Activated CD4-positive, CD25-positive, alpha-beta regulatory T cell treated with anti-CD3 and anti-CD28 coated beads, Interleukin-2, amount 50 U/mL, for 72 hours (primary cell): ENCODE measurements at regions not wholly inside any gene's neighbourhood (a gene's known extent, or its start where the extent isn't known, plus 50 kb on each side); places are given as distances from the start of the nearest gene placed in this dataset.

ENCODE experiments used
- DNase-seq: peaks from one replicate; pipeline ENCODE4 v3.0.0; 2021

GRCh38 chr12:91418221-91419090 lies 235.8 kb upstream of the DCN start:
- DNase-seq: no peak

- DNase-seq: no peak
Observed at GRCh38 chr12:91417650-91418049, 235.0 kb upstream of the DCN start.

- no peak for DNase-seq
Observed at GRCh38 chr12:91414636-91415035, 232.0 kb upstream of the DCN start.

DNA sequence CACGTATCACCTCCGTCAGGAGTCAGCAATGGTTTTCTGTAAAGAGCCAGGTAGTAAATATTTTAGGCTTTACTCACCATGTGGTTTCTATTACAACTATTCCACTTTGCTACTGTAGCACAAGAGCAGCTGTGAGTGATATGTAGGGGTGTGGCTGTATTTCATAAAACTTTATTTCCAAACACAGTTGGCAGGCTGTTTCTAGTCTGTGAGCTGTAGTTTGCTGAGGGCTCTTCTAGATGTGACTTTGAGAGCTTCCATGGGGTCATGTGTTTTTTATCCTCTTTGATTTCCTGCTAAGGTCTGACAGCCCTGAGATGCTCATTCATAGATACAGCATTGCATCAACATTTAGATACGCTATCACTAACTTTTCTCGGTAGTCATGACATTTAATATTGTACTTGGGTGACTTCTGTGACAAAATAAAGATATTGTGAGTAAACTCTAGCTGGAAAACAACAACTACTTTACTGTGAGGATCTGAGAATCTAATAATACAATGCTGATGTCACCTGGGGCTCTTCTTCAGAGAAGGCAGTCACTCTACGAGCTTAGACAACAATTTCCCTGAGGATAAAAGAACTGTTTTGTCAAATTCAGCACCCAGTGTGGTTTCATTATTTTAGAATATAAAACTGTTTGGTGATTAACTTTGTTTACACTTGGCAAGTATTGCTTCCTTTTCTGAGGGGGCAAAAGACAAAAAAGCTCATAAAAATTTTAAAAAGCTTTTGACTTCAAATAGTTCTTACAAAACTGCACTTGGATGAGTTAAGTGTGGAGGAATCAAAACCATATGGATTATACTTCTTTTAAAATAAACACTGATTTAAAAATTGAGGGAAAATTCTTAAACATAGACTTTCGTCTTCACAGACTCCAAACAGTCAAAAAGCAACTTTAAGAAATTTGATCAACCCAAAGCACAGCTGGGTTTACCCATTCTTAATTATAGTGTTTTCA lies 231.2 kb upstream of the DCN start:
- DNase-seq: no peak

DNA sequence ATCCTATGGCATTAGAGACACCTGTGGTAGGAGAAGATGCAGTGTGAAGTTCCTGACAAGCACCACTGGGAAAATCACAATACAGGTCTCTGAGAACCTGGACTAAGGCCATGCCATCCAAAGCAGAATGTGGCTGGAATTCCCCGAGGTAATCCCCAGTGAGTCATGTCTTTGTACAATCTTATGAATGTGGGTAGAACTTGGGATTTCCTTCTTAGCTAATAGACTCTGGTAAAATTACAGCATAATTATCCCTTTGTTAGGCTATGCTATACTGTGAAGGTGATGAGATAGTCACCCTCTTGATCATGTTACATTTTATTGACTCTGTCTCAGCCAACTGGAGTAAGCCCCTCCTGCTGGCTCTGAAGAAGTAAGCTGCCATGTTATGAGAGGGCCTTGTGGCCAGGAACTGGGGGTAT lies 224.3 kb upstream of the DCN start:
- DNase-seq: no peak

DNA sequence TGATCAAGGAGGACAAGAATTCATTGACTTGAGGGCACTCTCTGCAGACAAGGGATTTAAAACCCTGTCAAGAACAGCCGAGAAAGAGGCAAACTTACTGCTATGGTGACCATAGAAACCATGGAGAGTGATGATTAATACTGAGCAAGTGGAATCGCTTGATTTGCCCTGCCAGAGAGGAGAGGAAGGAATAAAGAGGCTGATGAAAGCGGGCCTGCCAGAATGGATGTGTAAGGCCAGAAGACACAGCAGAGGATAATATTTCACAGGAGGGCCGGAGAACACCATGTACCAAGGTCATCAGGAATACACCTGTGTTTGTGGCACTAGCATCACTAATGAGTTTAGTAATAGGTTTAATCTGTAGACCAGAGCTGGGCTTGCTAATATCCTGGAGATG lies 221.8 kb upstream of the DCN start:
- DNase-seq: no peak

- no peak for DNase-seq
Observed at GRCh38 chr12:91401190-91401589, 218.6 kb upstream of the DCN start.

- no peak for DNase-seq
Observed at GRCh38 chr12:91400271-91400670, 217.7 kb upstream of the DCN start.

GRCh38 chr12:91397866-91398532 lies 215.4 kb upstream of the DCN start:
- DNase-seq: no peak

DNA sequence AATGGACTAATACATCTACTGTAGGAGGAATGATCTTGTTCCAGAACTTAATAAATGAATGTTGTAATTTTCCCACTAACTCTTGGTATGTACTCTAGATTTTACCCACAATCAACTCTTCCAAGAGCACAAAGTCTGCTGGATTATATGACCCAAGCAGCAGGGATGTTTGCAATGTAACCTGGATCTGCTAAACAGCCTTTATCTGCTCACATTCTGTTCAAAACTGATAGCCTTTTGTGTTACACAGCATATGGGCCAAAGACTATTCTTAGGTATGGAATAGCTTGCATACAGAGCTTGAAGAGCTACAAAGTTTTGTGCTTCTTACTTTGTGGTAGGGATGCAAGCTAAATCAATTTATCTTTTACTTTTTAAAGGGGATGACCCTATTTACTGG lies 213.7 kb upstream of the DCN start:
- no peak for DNase-seq

DNA sequence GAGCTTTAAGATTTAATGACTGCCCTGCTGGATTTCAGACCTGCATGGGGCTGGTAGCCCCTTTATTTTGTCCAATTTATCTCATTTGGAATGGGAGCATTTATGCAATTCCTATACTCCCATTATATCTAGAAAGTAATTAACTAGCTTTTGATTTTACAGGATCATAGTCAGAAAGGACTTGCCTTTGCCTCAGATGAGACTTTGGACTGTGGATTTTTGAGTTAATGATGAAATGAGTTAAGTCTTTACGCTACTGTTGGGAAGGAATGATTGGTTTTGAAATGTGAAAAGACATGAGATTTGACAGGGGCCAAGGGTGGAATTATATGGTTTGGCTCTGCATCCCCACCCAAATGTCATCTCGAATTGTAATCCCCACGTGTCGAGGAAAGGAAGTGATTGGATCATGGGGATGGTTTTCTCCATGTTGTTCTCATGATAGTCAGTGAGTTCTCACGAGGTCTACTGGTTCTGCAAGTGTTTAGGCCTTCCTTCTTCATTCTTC lies 213.1 kb upstream of the DCN start:
- no peak for DNase-seq

- DNase-seq: no peak
Observed at GRCh38 chr12:91394903-91395302, 212.3 kb upstream of the DCN start.

- DNase-seq: no peak
Observed at GRCh38 chr12:91388573-91388972, 206.0 kb upstream of the DCN start.

DNA sequence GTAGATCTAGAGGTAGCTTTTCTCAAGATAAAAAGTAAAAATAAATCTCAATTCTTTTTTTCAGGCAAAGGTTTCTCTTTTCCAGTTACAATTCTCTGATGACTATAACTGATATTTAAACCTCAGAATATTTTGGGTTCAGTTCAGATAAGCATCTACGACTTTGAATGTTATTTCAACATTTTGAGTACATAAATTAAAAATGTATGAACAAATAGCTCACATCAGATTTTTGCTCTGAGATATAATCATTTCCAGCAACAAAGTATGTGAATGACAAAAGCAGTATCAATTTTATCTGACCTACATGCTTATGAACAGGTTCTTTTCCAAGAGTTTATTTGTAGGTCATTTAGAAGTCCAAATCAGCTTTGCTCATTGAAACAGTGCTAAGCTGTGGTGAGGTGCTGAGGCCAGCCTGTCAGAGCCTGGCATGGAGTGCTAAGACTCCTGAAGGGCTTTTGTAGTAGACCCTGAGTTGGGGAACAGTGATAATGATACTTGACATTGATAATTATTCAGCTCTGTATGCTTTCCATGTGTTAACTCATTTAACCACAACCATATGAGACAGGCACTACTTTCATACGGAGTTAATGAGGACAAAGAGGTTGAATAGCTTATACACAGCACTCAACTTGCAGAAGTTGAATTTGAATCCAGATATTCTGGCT lies 205.0 kb upstream of the DCN start:
- no peak for DNase-seq

DNA sequence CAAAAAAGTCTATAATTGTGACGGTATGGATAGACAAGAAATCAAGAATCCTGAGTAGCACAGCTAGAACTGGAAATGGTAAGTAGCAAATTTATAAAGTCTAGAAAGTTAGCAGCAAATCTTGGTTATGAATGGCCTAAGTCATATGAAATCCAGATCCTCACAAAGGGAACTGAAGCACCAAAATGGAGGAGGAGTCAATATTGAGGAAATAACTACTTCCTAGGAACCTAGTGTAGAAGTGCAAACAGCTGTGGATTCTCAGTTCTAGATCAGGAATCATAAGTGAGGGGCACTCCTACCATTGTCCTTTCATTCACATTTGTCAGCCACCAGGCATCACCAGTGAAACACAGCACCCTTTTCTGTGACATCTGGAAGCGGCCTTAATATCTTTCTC lies 202.2 kb upstream of the DCN start:
- no peak for DNase-seq

GRCh38 chr12:91384366-91384765 lies 201.7 kb upstream of the DCN start:
- DNase-seq: no peak

GRCh38 chr12:91383099-91383498 lies 200.5 kb upstream of the DCN start:
- DNase-seq: no peak

DNA sequence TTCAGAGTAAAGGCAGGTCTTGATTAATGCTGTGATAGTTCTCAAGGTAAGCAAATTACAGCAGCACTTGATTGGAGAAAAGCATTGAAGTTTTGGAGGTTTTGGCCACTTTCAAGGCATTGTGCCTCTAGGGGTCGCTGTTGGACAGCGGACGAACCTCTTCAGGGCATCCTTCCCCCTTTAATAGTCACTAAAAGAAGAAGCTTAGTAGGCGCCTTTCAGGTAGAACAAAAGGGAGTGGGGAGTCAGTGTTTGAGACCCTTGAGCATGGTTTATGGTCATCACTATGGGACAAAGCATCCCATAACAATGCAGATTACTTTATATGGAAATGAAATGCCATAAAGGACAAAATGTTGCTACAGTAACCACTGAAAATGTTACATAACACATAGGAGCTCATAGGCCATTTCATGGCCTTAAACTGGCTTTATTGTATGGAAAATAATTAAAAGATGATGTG lies 199.5 kb upstream of the DCN start:
- peak; percentile 84 for DNase-seq

- DNase-seq: no peak
Observed at GRCh38 chr12:91381309-91381804, 198.7 kb upstream of the DCN start.

- DNase-seq: no peak
Observed at GRCh38 chr12:91380631-91381030, 198.0 kb upstream of the DCN start.

GRCh38 chr12:91379051-91379775 lies 196.6 kb upstream of the DCN start:
- DNase-seq: no peak
